Keratinocyte (primary cell): ENCODE measurements at regions not wholly inside any gene's neighbourhood (a gene's known extent, or its start where the extent isn't known, plus 50 kb on each side); places are given as distances from the start of the nearest gene placed in this dataset.

Experiments used
- DNase-seq: peaks from one replicate; pipeline ENCODE4 v3.0.0-alpha.2; 2011; ENCODE audit warnings: low read depth, missing footprints, low spot score
- FAIRE-seq: peaks from 2 replicates; lab custom pipeline; 2011; peaks lifted over from hg19 to GRCh38; lab: Jason Lieb, UNC
- H2AFZ ChIP-seq: 2 replicates; pipeline ENCODE4 v1.6.0; 2012; ENCODE audit warnings: low read length, control low read depth, inconsistent platforms; ENCODE audit not compliant: control insufficient read depth
- H3K27ac ChIP-seq: 2 replicates; pipeline ENCODE4 v1.5.1; 2011; ENCODE audit warnings: low read length; ENCODE audit not compliant: control insufficient read depth, insufficient read depth
- H3K27me3 ChIP-seq: 3 replicates; pipeline ENCODE4 v1.6.0; 2011; ENCODE audit warnings: low read length; ENCODE audit not compliant: control insufficient read depth, insufficient read depth; ENCODE audit errors: extremely low read depth
- H3K36me3 ChIP-seq, 2 experiments: 2 replicates in 1 of 2; 3 replicates in 1 of 2; pipeline ENCODE4 v1.5.1; 2011; ENCODE audit warnings: low read length in 2 of 2, mild to moderate bottlenecking in 1 of 2; ENCODE audit not compliant: control insufficient read depth in 2 of 2, insufficient read depth in 2 of 2; ENCODE audit errors: extremely low read depth in 1 of 2
- H3K4me1 ChIP-seq: 3 replicates; pipeline ENCODE4 v1.5.1; 2011; ENCODE audit warnings: low read length; ENCODE audit not compliant: control insufficient read depth, insufficient read depth; ENCODE audit errors: extremely low read depth
- H3K4me2 ChIP-seq: 3 replicates; pipeline ENCODE4 v1.6.0; 2011; ENCODE audit warnings: low read depth, low read length; ENCODE audit not compliant: control insufficient read depth, insufficient read depth; ENCODE audit errors: extremely low read depth
- H3K4me3 ChIP-seq, 3 experiments: fragments of 200-600 bp in 1 of 3; sonication (generic) in 1 of 3; 2 replicates in 2 of 3; 3 replicates in 1 of 3; pipeline ENCODE4 v1.5.1; 2011 to 2016; ENCODE audit warnings: low read length in 3 of 3, mild to moderate bottlenecking in 3 of 3, control low read depth in 2 of 3, inconsistent platforms in 1 of 3, low read depth in 1 of 3, mixed read lengths in 1 of 3, mixed run types in 1 of 3, moderate library complexity in 1 of 3; ENCODE audit not compliant: control insufficient read depth in 2 of 3, insufficient read depth in 2 of 3; ENCODE audit errors: extremely low read depth in 1 of 3
- H3K79me2 ChIP-seq: 2 replicates; pipeline ENCODE4 v1.6.0; 2012; ENCODE audit warnings: low read length; ENCODE audit not compliant: control insufficient read depth, insufficient read depth
- H3K9ac ChIP-seq: 3 replicates; pipeline ENCODE4 v1.6.0; 2011; ENCODE audit warnings: low read length; ENCODE audit not compliant: control insufficient read depth, insufficient read depth; ENCODE audit errors: extremely low read depth
- H3K9me1 ChIP-seq: 3 replicates; pipeline ENCODE4 v1.6.0; 2011; ENCODE audit warnings: low read length; ENCODE audit not compliant: control insufficient read depth, insufficient read depth; ENCODE audit errors: extremely low read depth
- H3K9me3 ChIP-seq: 2 replicates; pipeline ENCODE4 v1.5.1; 2012; ENCODE audit warnings: low read depth, low read length; ENCODE audit not compliant: control insufficient read depth
- H4K20me1 ChIP-seq: 3 replicates; pipeline ENCODE4 v1.6.0; 2011; ENCODE audit warnings: low read length; ENCODE audit not compliant: control insufficient read depth, insufficient read depth; ENCODE audit errors: extremely low read depth
- CTCF ChIP-seq, 3 experiments: IDR thresholded peaks in 1 of 3; conservative IDR thresholded peaks in 1 of 3; optimal IDR thresholded peaks in 1 of 3; 2 replicates in 2 of 3; 3 replicates in 1 of 3; pipeline versions ENCODE3 to v1.5.1; 2011; ENCODE audit warnings: low read length in 3 of 3, mild to moderate bottlenecking in 3 of 3, moderate library complexity in 2 of 3, control low read depth in 1 of 3, inconsistent platforms in 1 of 3; ENCODE audit not compliant: insufficient read depth in 2 of 3; ENCODE audit errors: extremely low read depth in 1 of 3
- EZH2 ChIP-seq: IDR thresholded peaks from one replicate; pipeline ENCODE4 v1.6.1; 2012; ENCODE audit warnings: inconsistent platforms, mild to moderate bottlenecking, low read length, moderate library complexity
- dilution Hi-C: fragments of 300-500 bp; cut with MboI; formaldehyde crosslinking; loops from one replicate; pipeline ENCODE4 v1.7.0; 2020; ENCODE audit warnings: low sequenced_read_pairs; ENCODE audit not compliant: extremely low pct_ligation_motif_present

DNA sequence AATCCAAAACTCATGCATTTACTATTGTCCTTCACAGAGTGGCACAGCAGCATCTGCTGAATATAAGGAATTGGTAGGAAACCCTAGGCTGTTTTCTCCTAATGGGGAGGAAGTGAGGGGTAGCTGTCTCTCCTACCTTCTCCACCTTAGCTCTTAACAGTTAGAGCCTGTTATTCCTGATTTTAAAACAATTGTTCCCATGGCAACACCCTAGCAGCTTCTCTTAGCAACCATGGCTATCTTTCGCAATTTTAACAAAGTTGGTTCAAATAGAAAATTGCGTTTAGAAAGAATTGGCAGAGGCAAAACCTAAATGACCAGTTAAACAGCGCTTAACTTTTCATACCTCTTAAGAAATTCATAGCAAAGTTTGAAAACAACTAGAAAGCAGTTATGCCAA, 603.4 kb upstream of the AUTS2 start:
- Histone ChIP-seq H3K36me3 (no peaks in the 10 kb centered on the region), H3K27me3 (no peaks in the 10 kb centered on the region)
- no peak for FAIRE-seq

GRCh38 chr7:68998136-68998535, 600.1 kb upstream of the AUTS2 start:
- no peaks in the 10 kb centered on the region for H3K36me3 ChIP-seq
- no peaks in the 10 kb centered on the region for H3K79me2 ChIP-seq
- H3K4me3 ChIP-seq, result no peak overlapping the region
- DNase-seq, result no peak
- FAIRE-seq, result no peak
- H3K4me2 ChIP-seq, result no peak overlapping the region
- dilution Hi-C loops, result no loop called here
- H4K20me1 ChIP-seq, result no peaks in the 10 kb centered on the region
- H3K4me1 ChIP-seq, result peaks cover 5% of the 10 kb centered on the region
- TF ChIP-seq CTCF (optimal IDR thresholded peaks at IDR 0.05 in 1 of 3, IDR thresholded peaks at IDR 0.05 in 1 of 3, conservative IDR thresholded peaks at IDR 0.05 in 1 of 3; ENCODE audit: extremely low read depth in 1 of 3, insufficient read depth in 2 of 3, low read length in 3 of 3), result no peak
- TF ChIP-seq EZH2, result no peak
- H2AFZ ChIP-seq, result no peak overlapping the region
- no peaks in the 10 kb centered on the region for H3K27me3 ChIP-seq
- no peak overlapping the region for H3K9ac ChIP-seq
- no peaks in the 10 kb centered on the region for H3K9me1 ChIP-seq
- no peak overlapping the region for H3K27ac ChIP-seq
- peaks cover 9% of the 10 kb centered on the region for H3K9me3 ChIP-seq

More for the DNA sequence above, 603.4 kb upstream of the AUTS2 start:
- Histone ChIP-seq H3K79me2 (no peaks in the 10 kb centered on the region), H3K9me3 (no peaks in the 10 kb centered on the region), H2AFZ (no peak overlapping the region), H4K20me1 (no peaks in the 10 kb centered on the region), H3K4me1 (no peaks in the 10 kb centered on the region), H3K9ac (no peak overlapping the region), H3K4me2 (no peak overlapping the region), H3K27ac (no peak overlapping the region), H3K9me1 (no peaks in the 10 kb centered on the region), H3K4me3 (no peak overlapping the region)
- dilution Hi-C loops, result no loop called here
- TF ChIP-seq EZH2, result no peak
- TF ChIP-seq CTCF (optimal IDR thresholded peaks at IDR 0.05 in 1 of 3, IDR thresholded peaks at IDR 0.05 in 1 of 3, conservative IDR thresholded peaks at IDR 0.05 in 1 of 3; ENCODE audit: extremely low read depth in 1 of 3, insufficient read depth in 2 of 3, low read length in 3 of 3), result no peak
- no peak for DNase-seq
